ENCODE measurements at regions not wholly inside any gene's neighbourhood (a gene's known extent, or its start where the extent isn't known, plus 50 kb on each side); places are given as distances from the start of the nearest gene placed in this dataset.

- DNase-seq (ENCODE audit: low read depth), result no peak
Observed at GRCh38 chr10:110375121-110375520, 70.4 kb upstream of the SMNDC1 start.

- no peak for DNase-seq (ENCODE audit: low read depth)
Observed at GRCh38 chr10:110376021-110376766, 71.5 kb upstream of the SMNDC1 start.

GRCh38 chr10:110376767-110377160, 72.0 kb upstream of the SMNDC1 start:
- DNase-seq (ENCODE audit: low read depth), result no peak

- DNase-seq (ENCODE audit: low read depth), result no peak
Observed at GRCh38 chr10:110378006-110378405, 73.3 kb upstream of the SMNDC1 start.

GRCh38 chr10:110378533-110379108, 73.9 kb upstream of the SMNDC1 start:
- DNase-seq (ENCODE audit: low read depth), result no peak

- no peak for DNase-seq (ENCODE audit: low read depth)
Observed at GRCh38 chr10:110379831-110380230, 75.1 kb upstream of the SMNDC1 start.

- no peak for DNase-seq (ENCODE audit: low read depth)
Observed at GRCh38 chr10:110380293-110380692, 75.6 kb upstream of the SMNDC1 start.

GRCh38 chr10:110382695-110383094, 78.0 kb upstream of the SMNDC1 start:
- no peak for DNase-seq (ENCODE audit: low read depth)

GRCh38 chr10:110387617-110387982, 82.9 kb upstream of the SMNDC1 start:
- DNase-seq (ENCODE audit: low read depth), result no peak

- no peak for DNase-seq (ENCODE audit: low read depth)
Observed at GRCh38 chr10:110387983-110388686, 83.4 kb upstream of the SMNDC1 start.

GRCh38 chr10:110388687-110389052, 84.0 kb upstream of the SMNDC1 start:
- DNase-seq (ENCODE audit: low read depth), result no peak

- DNase-seq (ENCODE audit: low read depth), result no peak
Observed at GRCh38 chr10:110389255-110389654, 84.5 kb upstream of the SMNDC1 start.

- no peak for DNase-seq (ENCODE audit: low read depth)
Observed at GRCh38 chr10:110391541-110391940, 86.8 kb upstream of the SMNDC1 start.

GRCh38 chr10:110392121-110392520, 87.4 kb upstream of the SMNDC1 start:
- no peak for DNase-seq (ENCODE audit: low read depth)

GRCh38 chr10:110392868-110393740, 88.4 kb upstream of the SMNDC1 start:
- DNase-seq (ENCODE audit: low read depth), result no peak

- DNase-seq (ENCODE audit: low read depth), result no peak
Observed at GRCh38 chr10:110393866-110394265, 89.1 kb upstream of the SMNDC1 start.

GRCh38 chr10:110394296-110394695, 89.6 kb upstream of the SMNDC1 start:
- DNase-seq (ENCODE audit: low read depth), result no peak

GRCh38 chr10:110394898-110395297, 90.2 kb upstream of the SMNDC1 start:
- DNase-seq (ENCODE audit: low read depth), result no peak

- DNase-seq (ENCODE audit: low read depth), result no peak
Observed at GRCh38 chr10:110395350-110396283, 90.9 kb upstream of the SMNDC1 start.

- DNase-seq (ENCODE audit: low read depth), result no peak
Observed at GRCh38 chr10:110396284-110396651, 91.5 kb upstream of the SMNDC1 start.

GRCh38 chr10:110397856-110398255, 93.1 kb upstream of the SMNDC1 start:
- no peak for DNase-seq (ENCODE audit: low read depth)
